ENCODE measurements at regions not wholly inside any gene's neighbourhood (a gene's known extent, or its start where the extent isn't known, plus 50 kb on each side); places are given as distances from the start of the nearest gene placed in this dataset.
"Not testable (repeated sequence)": the region's sequence is repeated elsewhere in the genome, so short reads cannot be mapped to it uniquely, and the experiment has no call there.

DNA sequence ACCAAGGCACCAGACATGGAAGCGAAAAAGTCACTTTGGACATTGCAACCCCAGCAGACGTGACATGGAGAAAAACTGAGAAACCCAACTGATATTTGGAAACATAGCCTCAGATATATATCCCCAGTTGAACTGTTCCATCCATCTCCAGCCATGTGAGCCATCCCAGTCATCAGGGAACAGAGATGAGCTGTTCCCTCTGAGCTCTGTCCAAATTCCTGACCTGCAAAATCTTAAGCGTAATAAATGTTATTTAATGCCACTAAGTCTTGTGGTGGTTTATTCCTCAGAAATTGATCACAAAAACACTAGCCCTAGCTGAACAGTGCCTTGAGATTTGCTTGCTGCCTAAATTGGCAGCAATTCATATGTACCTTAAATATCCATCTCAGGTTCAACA, 182.8 kb downstream of the NRP2 start:
- DNase-seq (ENCODE audit: low read depth in 2 of 2) = no peak

DNA sequence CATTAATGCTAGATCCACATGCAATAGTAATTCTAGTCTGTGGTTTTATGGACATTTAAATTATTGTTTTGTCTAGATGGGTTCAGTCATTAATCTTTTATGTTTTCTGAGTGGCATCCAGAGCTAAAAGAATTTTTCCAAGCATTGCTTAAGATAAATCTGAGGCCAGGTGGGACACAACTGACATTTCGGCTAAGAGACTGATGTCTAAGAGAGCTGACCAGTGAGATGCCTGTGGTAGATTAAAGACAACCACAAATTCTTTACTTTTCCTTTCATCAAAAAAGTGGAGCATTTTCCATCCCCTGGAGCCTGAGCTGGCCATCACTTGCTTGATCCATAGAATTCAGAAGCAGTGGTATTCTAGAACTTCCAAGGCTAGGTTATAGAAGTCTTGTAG, 182.2 kb downstream of the NRP2 start:
- DNase-seq (ENCODE audit: low read depth in 2 of 2) = no peak

- DNase-seq (ENCODE audit: low read depth in 2 of 2) = not testable (repeated sequence)
Observed at GRCh38 chr2:205862761-205863160, 180.5 kb downstream of the NRP2 start.

- no peak for DNase-seq (ENCODE audit: low read depth in 2 of 2)
Observed at GRCh38 chr2:205860885-205861284, 178.6 kb downstream of the NRP2 start.

DNA sequence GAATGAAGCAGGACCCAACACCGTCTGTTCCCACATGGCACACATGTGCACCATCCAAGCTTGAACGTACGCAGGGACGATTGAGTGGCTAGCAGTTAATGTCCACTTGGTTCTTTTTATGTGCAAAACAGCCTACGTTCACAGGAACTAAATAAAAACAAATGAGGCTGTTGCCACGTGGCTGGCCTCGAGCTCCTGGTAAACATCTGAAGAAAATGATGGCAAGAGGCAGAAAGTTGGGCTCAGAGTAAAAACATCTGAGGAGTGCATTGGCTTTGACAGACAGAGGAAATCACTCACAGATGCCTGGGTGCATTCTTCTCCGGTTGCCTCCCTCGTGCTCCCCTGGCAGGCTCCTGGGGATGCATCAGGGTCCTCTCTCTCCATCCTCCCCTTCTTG, 177.9 kb downstream of the NRP2 start:
- DNase-seq (ENCODE audit: low read depth in 2 of 2) = no peak

- no peak for DNase-seq (ENCODE audit: low read depth in 2 of 2)
Observed at GRCh38 chr2:205858881-205859441, 176.7 kb downstream of the NRP2 start.

GRCh38 chr2:205858275-205858674, 176.0 kb downstream of the NRP2 start:
- DNase-seq (ENCODE audit: low read depth in 2 of 2) = no peak

GRCh38 chr2:205857520-205858237, 175.4 kb downstream of the NRP2 start:
- no peak for DNase-seq (ENCODE audit: low read depth in 2 of 2)

- DNase-seq (ENCODE audit: low read depth in 2 of 2) = no peak
Observed at GRCh38 chr2:205852457-205852856, 170.2 kb downstream of the NRP2 start.

DNA sequence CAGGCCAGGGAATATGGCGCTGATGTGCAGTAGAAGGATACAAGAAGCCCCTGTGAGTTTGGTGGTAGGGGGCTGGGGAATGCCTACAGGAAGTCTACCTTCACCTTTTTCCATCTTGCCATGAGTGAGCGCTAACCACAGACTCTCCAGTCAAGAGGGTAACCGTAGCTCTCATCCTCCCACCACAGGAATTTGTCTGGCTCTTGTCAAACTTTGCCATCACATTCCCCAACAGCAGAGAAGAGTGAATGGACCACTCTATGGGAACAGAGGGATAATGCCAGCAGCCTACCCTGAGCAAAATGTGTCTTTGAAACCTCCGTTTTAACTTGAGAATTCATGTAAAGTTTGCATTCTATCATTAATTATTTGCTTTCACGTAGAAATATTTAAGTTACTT, 168.3 kb downstream of the NRP2 start:
- DNase-seq (ENCODE audit: low read depth in 2 of 2) = no peak

GRCh38 chr2:205850132-205850531, 167.8 kb downstream of the NRP2 start:
- DNase-seq (ENCODE audit: low read depth in 2 of 2) = no peak

- DNase-seq (ENCODE audit: low read depth in 2 of 2) = no peak
Observed at GRCh38 chr2:205849136-205849535, 166.8 kb downstream of the NRP2 start.

DNA sequence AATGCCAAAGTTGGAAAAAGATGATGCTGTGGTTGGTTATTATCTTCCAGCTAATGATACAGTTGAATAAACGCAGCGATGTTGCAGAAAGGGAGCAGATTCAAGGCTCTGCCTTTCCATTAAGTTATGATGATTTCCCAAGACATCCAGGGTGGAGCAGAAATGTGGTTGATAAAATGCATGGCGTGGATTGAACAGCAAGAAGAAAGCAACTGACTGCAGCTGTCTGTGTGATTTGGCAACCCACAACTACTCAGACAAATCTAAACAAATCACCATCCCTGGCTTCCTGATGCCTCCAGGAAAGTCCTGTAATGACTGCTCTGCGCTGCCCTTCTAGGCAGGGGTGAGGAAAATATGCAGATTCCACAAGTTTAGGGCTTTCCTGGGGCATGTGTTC, 166.3 kb downstream of the NRP2 start:
- no peak for DNase-seq (ENCODE audit: low read depth in 2 of 2)
